PC-3 (cell line): ENCODE measurements at regions not wholly inside any gene's neighbourhood (a gene's known extent, or its start where the extent isn't known, plus 50 kb on each side); places are given as distances from the start of the nearest gene placed in this dataset.

Source experiments
- ATAC-seq: fragments of 200-7000 bp; cut with Tn5 transposase; 2 replicates; pipeline ENCODE4 v1.9.1; 2020; ENCODE audit warnings: mild to moderate bottlenecking, moderate library complexity
- BruUV-seq: library from RNA; stranded (reverse); fragments of 400-500 nt; replicated peaks from 2 replicates; lab custom pipeline; 2021; lab: Mats Ljungman, UMichigan
- CTCF ChIA-PET: fragments of 300-600 bp; sonication (Branson Sonifier 250); formaldehyde crosslinking; loops from one replicate; lab custom pipeline; 2022; ENCODE audit warnings: antibody characterized with exemption; lab: Charles Lee
- POLR2A ChIA-PET: fragments of 300-600 bp; sonication (Branson Sonifier 250); formaldehyde crosslinking; loops from one replicate; lab custom pipeline; 2022; ENCODE audit warnings: antibody characterized with exemption; ENCODE audit not compliant: unreplicated experiment; lab: Charles Lee
- DNase-seq: peaks from one replicate; pipeline ENCODE4 v3.0.0-alpha.2; 2015
- H2AFZ ChIP-seq: fragments of 300-600 bp; sonication (generic); 2 replicates; pipeline ENCODE4 v1.6.0; 2016; ENCODE audit warnings: antibody characterized with exemption, low read length
- H3F3A ChIP-seq: fragments of 300-600 bp; sonication (generic); one replicate; pipeline ENCODE4 v1.6.0; 2017; ENCODE audit warnings: antibody characterized with exemption, low read length, control low read depth, mild to moderate bottlenecking; ENCODE audit not compliant: unreplicated experiment
- H3K27ac ChIP-seq: fragments of 300-600 bp; sonication (generic); 2 replicates; pipeline ENCODE4 v1.5.1; 2016; ENCODE audit warnings: mild to moderate bottlenecking, low read length
- H3K27me3 ChIP-seq: fragments of 300-600 bp; sonication (generic); 2 replicates; pipeline ENCODE4 v1.6.1; 2016; ENCODE audit warnings: low read length, mixed read lengths
- H3K36me3 ChIP-seq: fragments of 300-600 bp; sonication (generic); 2 replicates; pipeline ENCODE4 v1.6.1; 2016; ENCODE audit warnings: low read depth, mixed run types, low read length, mixed read lengths
- H3K4me1 ChIP-seq: fragments of 300-600 bp; sonication (generic); 2 replicates; pipeline ENCODE4 v1.5.1; 2016; ENCODE audit warnings: low read length; ENCODE audit not compliant: insufficient read depth
- H3K4me2 ChIP-seq: fragments of 300-600 bp; sonication (generic); 2 replicates; pipeline ENCODE4 v1.6.0; 2016; ENCODE audit warnings: low read length
- H3K4me3 ChIP-seq: fragments of 300-600 bp; sonication (generic); 2 replicates; pipeline ENCODE4 v1.5.1; 2016; ENCODE audit warnings: mild to moderate bottlenecking, low read length, mixed read lengths
- H3K79me2 ChIP-seq: fragments of 300-600 bp; sonication (generic); 2 replicates; pipeline ENCODE4 v1.6.1; 2017; ENCODE audit warnings: low read length, mixed read lengths
- H3K9ac ChIP-seq: fragments of 300-600 bp; sonication (generic); 2 replicates; pipeline ENCODE4 v1.6.0; 2016; ENCODE audit warnings: mild to moderate bottlenecking, low read length
- H3K9me2 ChIP-seq: fragments of 300-600 bp; sonication (generic); replicated peaks from 2 replicates; pipeline ENCODE4 v1.6.1; 2016; ENCODE audit warnings: mixed run types, low read length, mixed read lengths
- H3K9me3 ChIP-seq: fragments of 300-600 bp; sonication (generic); 2 replicates; pipeline ENCODE4 v1.6.1; 2016; ENCODE audit warnings: low read length, mixed read lengths
- H4K20me1 ChIP-seq: fragments of 300-600 bp; sonication (generic); 2 replicates; pipeline ENCODE4 v1.6.1; 2016; ENCODE audit warnings: low read length, mixed read lengths
- EZH2 ChIP-seq: fragments of 300-600 bp; sonication (generic); IDR thresholded peaks from one replicate; pipeline ENCODE4 v1.6.1; 2017; ENCODE audit warnings: antibody characterized with exemption, mild to moderate bottlenecking, low read length; ENCODE audit not compliant: unreplicated experiment
- EZH2phosphoT487 ChIP-seq: fragments of 300-600 bp; sonication (generic); IDR thresholded peaks from 2 replicates; pipeline ENCODE4 v1.6.1; 2018; ENCODE audit warnings: mild to moderate bottlenecking, antibody characterized with exemption, low read length, borderline replicate concordance
- intact Hi-C: fragments of 100-400 bp; cut with micrococcal nuclease; formaldehyde crosslinking; loops from 2 replicates; pipeline ENCODE4 v1.9.0; 2023
- TF ChIP-seq, protein P1 (sequence below): fragments of 300-600 bp; sonication (generic); conservative IDR thresholded peaks from 2 replicates; pipeline ENCODE4 v1.5.1; 2017; ENCODE audit warnings: antibody characterized with exemption, low read depth, mild to moderate bottlenecking, low read length

- H3K27me3 ChIP-seq, result no peaks in the 10 kb centered on the region
- H4K20me1 ChIP-seq, result no peaks in the 10 kb centered on the region
- ChIA-PET POLR2A (no interaction called here), CTCF (no interaction called here)
- DNase-seq (no peak), ATAC-seq (no peak)
- no peak overlapping the region for H2AFZ ChIP-seq
- no peak for TF ChIP-seq EZH2phosphoT487
- TF ChIP-seq, protein P1, sequence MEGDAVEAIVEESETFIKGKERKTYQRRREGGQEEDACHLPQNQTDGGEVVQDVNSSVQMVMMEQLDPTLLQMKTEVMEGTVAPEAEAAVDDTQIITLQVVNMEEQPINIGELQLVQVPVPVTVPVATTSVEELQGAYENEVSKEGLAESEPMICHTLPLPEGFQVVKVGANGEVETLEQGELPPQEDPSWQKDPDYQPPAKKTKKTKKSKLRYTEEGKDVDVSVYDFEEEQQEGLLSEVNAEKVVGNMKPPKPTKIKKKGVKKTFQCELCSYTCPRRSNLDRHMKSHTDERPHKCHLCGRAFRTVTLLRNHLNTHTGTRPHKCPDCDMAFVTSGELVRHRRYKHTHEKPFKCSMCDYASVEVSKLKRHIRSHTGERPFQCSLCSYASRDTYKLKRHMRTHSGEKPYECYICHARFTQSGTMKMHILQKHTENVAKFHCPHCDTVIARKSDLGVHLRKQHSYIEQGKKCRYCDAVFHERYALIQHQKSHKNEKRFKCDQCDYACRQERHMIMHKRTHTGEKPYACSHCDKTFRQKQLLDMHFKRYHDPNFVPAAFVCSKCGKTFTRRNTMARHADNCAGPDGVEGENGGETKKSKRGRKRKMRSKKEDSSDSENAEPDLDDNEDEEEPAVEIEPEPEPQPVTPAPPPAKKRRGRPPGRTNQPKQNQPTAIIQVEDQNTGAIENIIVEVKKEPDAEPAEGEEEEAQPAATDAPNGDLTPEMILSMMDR, result no peak
- TF ChIP-seq EZH2, result no peak
- H3K4me1 ChIP-seq, result no peaks in the 10 kb centered on the region
- BruUV-seq, result no TSS peak
- no peaks in the 10 kb centered on the region for H3F3A ChIP-seq
- H3K4me2 ChIP-seq, result no peak overlapping the region
- no peaks in the 10 kb centered on the region for H3K79me2 ChIP-seq
- H3K9me2 ChIP-seq, result no peaks in the 10 kb centered on the region
- H3K36me3 ChIP-seq, result no peaks in the 10 kb centered on the region
- intact Hi-C loops, result no loop called here
- no peaks in the 10 kb centered on the region for H3K9me3 ChIP-seq
- no peak overlapping the region for H3K4me3 ChIP-seq
- H3K9ac ChIP-seq, result no peak overlapping the region
- no peak overlapping the region for H3K27ac ChIP-seq
Observed at GRCh38 chr19:31986951-31987350, 358.5 kb upstream of the ZNF507 start.

GRCh38 chr19:31988256-31988655 is 357.2 kb upstream of the ZNF507 start:
- ChIA-PET CTCF (no interaction called here), POLR2A (no interaction called here)
- H3K4me2 ChIP-seq, result no peak overlapping the region
- no peak for ATAC-seq
- no peaks in the 10 kb centered on the region for H3K79me2 ChIP-seq
- H3K27ac ChIP-seq, result no peak overlapping the region
- no peak for DNase-seq
- H3K9ac ChIP-seq, result no peak overlapping the region
- intact Hi-C loops, result no loop called here
- TF ChIP-seq EZH2phosphoT487 (no peak), EZH2 (no peak)
- TF ChIP-seq, protein P1, result no peak
- H3K4me1 ChIP-seq, result no peaks in the 10 kb centered on the region
- no TSS peak for BruUV-seq
- no peak overlapping the region for H3K4me3 ChIP-seq
- H4K20me1 ChIP-seq, result no peaks in the 10 kb centered on the region
- no peaks in the 10 kb centered on the region for H3K27me3 ChIP-seq
- H2AFZ ChIP-seq, result no peak overlapping the region
- no peaks in the 10 kb centered on the region for H3F3A ChIP-seq
- H3K9me2 ChIP-seq, result no peaks in the 10 kb centered on the region
- H3K9me3 ChIP-seq, result no peaks in the 10 kb centered on the region
- no peaks in the 10 kb centered on the region for H3K36me3 ChIP-seq

GRCh38 chr19:31991984-31992655 is 353.3 kb upstream of the ZNF507 start:
- no peaks in the 10 kb centered on the region for H3K9me3 ChIP-seq
- no peak overlapping the region for H3K4me2 ChIP-seq
- H2AFZ ChIP-seq, result no peak overlapping the region
- POLR2A ChIA-PET, result no interaction called here
- no peaks in the 10 kb centered on the region for H4K20me1 ChIP-seq
- H3K4me1 ChIP-seq, result no peaks in the 10 kb centered on the region
- no peak overlapping the region for H3K27ac ChIP-seq
- no peak overlapping the region for H3K9ac ChIP-seq
- no peak for ATAC-seq
- H3K27me3 ChIP-seq, result no peaks in the 10 kb centered on the region
- no peak overlapping the region for H3K4me3 ChIP-seq
- no peaks in the 10 kb centered on the region for H3K9me2 ChIP-seq
- intact Hi-C loops, result no loop called here
- CTCF ChIA-PET, result no interaction called here
- TF ChIP-seq EZH2 (no peak), EZH2phosphoT487 (no peak)
- TF ChIP-seq, protein P1, result no peak
- no peaks in the 10 kb centered on the region for H3F3A ChIP-seq
- no peaks in the 10 kb centered on the region for H3K79me2 ChIP-seq
- no peak for DNase-seq
- H3K36me3 ChIP-seq, result no peaks in the 10 kb centered on the region
- BruUV-seq, result no TSS peak
